HFF-Myc (cell line): ENCODE measurements at regions not wholly inside any gene's neighbourhood (a gene's known extent, or its start where the extent isn't known, plus 50 kb on each side); places are given as distances from the start of the nearest gene placed in this dataset.

Experiments used
- DNase-seq: peaks from one replicate; pipeline ENCODE4 v3.0.0-alpha.2; 2011; ENCODE audit warnings: low read depth; ENCODE audit errors: extremely low read depth
- H3K4me3 ChIP-seq: replicated peaks from 2 replicates; pipeline ENCODE4 v1.5.1; 2011; ENCODE audit warnings: low read depth, mild to moderate bottlenecking, control low read depth, low read length
- TF ChIP-seq, protein P1 (sequence below): IDR thresholded peaks from 2 replicates; pipeline ENCODE4 v1.5.1; 2012; ENCODE audit warnings: mild to moderate bottlenecking, low read depth, low read length, control low read depth; ENCODE audit errors: missing control alignments

DNA sequence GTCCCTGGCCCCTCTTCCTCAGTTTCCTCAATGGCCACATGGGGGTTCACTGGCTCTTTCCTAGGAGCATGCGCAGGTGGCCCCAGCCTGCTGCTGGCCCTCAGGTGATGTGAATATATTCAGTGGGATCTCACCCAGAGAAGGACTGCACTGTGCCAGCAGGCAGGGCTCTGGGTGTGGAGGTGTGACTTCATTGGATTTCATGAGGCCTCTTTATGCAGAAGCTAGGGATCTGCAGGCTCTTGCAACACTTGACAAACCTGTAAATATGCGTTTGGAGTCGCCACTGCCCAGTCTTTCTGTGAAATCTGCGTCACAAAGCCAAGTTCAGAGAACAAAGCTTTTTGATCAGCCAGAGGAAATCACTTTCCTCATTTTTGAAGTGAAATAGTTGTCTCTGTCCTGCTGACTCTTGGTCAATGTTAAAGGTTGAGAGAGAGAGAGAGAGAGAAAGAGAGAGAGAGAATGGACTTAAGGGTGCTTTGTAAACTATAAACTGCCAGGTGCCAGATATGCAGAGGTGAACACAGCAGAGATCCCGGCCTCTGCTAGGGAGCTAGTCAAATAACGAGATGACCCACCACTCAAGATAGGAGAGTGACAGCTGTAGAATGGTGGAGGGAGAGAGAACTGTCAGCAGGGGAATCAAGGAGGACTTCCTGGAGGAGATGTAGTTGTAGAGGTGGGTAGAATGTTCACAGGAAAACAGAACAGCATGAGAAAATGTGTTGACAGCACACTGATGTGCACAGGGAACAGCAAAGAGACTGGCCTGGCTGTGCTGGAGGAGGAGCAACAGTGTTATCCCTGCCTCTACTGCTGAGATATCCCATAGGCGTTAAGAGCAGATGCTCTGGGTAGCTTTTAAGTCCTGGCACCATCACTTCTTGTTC, 167.0 kb upstream of the ZNF618 start:
- no peak for DNase-seq
- H3K4me3 ChIP-seq, result no peak overlapping the region
- TF ChIP-seq, protein P1, sequence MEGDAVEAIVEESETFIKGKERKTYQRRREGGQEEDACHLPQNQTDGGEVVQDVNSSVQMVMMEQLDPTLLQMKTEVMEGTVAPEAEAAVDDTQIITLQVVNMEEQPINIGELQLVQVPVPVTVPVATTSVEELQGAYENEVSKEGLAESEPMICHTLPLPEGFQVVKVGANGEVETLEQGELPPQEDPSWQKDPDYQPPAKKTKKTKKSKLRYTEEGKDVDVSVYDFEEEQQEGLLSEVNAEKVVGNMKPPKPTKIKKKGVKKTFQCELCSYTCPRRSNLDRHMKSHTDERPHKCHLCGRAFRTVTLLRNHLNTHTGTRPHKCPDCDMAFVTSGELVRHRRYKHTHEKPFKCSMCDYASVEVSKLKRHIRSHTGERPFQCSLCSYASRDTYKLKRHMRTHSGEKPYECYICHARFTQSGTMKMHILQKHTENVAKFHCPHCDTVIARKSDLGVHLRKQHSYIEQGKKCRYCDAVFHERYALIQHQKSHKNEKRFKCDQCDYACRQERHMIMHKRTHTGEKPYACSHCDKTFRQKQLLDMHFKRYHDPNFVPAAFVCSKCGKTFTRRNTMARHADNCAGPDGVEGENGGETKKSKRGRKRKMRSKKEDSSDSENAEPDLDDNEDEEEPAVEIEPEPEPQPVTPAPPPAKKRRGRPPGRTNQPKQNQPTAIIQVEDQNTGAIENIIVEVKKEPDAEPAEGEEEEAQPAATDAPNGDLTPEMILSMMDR, result no peak

DNA sequence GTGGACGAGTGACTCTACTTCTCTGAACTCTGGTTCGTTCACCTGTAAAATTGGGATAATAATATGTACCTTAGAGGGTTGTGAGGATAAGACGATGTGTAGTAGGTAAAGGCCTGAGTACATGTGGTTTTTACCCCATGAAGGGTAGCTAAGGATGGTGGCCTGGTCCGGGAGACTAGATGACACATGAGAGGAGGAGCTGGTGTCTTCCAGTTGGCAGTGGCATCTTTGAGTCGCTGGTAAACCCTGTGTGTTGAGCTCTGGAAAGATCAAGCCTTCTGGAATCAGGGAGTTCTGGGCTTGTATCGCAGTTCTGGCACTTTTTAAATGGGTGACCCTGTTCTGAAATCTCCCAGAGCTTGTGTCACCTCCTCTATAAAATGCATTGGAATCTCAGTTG, 166.4 kb upstream of the ZNF618 start:
- TF ChIP-seq, protein P1, result no peak
- DNase-seq, result no peak
- H3K4me3 ChIP-seq, result no peak overlapping the region

DNA sequence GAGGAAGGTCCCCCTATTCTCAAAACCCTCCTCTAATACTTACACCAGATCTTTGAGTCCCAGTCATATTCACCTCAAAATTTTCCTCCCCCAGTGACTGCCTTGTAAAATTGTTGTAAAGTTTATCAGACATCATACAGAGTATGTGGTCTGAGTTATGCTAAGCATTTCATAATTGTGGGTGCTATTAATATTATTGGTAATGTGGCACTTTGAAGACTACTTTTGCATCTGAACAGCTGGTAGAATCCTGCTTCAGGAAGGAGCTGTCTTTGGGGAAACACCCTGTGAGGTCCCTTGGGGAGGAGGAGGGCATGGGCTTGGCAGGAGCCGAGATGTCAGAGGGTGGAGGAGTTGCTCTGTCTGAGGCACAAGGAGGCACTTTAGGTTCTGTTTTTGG, 164.9 kb upstream of the ZNF618 start:
- no peak overlapping the region for H3K4me3 ChIP-seq
- DNase-seq, result no peak
- TF ChIP-seq, protein P1, result no peak

DNA sequence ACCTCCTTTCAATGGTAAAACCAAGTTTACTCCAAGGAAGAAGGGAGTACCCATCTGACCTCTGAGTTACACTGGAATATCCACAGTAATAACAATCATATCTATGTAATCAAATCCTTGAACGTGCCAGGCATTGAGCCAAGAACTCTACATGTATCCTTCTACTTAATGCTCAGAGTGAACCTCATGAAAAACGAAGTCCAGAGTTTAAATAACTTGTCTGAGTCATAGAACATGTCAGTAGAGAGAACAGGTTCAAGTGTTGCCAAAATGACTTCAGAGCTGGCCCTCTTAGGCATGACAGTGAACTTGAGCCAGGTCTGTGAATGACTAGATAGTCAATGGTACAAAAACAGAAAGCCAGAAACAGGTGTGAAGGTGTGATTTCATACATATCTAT, 164.1 kb upstream of the ZNF618 start:
- DNase-seq, result peak; percentile 14
- no peak overlapping the region for H3K4me3 ChIP-seq
- TF ChIP-seq, protein P1, result no peak

DNA sequence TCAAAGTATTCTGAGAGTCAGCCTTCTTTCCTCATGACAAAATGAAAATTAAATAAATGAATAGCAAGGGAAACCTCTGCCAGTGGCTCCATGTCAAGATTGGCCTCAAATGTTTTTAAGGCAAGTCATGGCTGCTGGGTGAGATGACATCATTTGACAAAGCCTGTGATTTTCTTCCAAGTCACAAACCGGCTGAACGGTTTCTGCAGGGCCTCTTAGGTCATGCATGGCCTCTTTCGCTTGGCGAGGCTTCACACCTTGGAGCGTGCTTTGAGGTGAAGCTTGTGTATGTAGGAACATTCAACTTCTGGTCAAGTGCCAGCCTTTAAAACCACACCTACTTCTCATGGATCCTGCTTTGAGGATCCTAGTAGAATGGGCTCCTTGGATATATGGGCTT, 161.0 kb upstream of the ZNF618 start:
- DNase-seq, result peak; percentile 27
- TF ChIP-seq, protein P1, result no peak
- H3K4me3 ChIP-seq, result no peak overlapping the region

DNA sequence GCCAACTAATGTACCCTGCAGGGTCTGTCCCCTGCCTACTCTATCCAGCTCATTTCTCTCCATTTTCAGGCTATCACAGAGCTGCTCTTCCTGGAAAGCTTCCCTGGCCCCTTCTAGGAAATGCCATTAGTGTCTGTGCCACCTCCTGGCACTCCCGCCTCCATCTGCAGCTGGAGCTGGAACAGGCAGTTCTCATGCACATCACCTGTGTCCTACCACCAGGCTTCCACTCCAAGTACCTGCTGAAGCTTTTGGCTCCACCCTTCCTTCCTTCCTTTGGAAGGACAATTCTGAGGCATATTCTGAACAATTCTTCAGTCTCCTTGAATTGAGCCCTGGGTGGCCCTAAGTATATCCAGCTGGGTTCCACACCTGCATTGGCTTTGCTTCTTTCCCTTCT, 156.2 kb upstream of the ZNF618 start:
- H3K4me3 ChIP-seq, result no peak overlapping the region
- TF ChIP-seq, protein P1, result no peak

More for the DNA sequence above, 156.2 kb upstream of the ZNF618 start:
- no peak for DNase-seq
